GM13977 (cell line): ENCODE measurements at regions not wholly inside any gene's neighbourhood (a gene's known extent, or its start where the extent isn't known, plus 50 kb on each side); places are given as distances from the start of the nearest gene placed in this dataset.

Experiments used
- DNase-seq: peaks from one replicate; pipeline ENCODE4 v3.0.0; 2012; ENCODE audit warnings: low spot score
- CTCF ChIP-seq: IDR thresholded peaks from 2 replicates; pipeline ENCODE4 v1.5.1; 2012; ENCODE audit warnings: mild to moderate bottlenecking, control low read depth; ENCODE audit not compliant: insufficient read depth; ENCODE audit errors: extremely low read depth, missing control alignments
- in situ Hi-C: fragments of 300-500 bp; cut with MboI; formaldehyde crosslinking; loops from one replicate; pipeline ENCODE4 v1.12.0; 2022; ENCODE audit warnings: low sequenced_read_pairs, low pct_unique_long_range_greater_than_20kb, mixed read lengths, inconsistent platforms; ENCODE audit not compliant: unreplicated experiment

GRCh38 chr4:138875891-138876608, 139.5 kb upstream of the NOCT start:
- in situ Hi-C loops, result no loop called here
- no peak for DNase-seq
- TF ChIP-seq CTCF, result no peak

- DNase-seq, result no peak
- no peak for TF ChIP-seq CTCF
- in situ Hi-C loops, result no loop called here
These were observed 144.1 kb upstream of the NOCT start for GRCh38 chr4:138871555-138871875.

- peak; percentile 81 for TF ChIP-seq CTCF
- peak; percentile 60 for DNase-seq
- in situ Hi-C loops, result no loop called here
These were observed 144.6 kb upstream of the NOCT start for GRCh38 chr4:138870737-138871554.

- in situ Hi-C loops, result no loop called here
- TF ChIP-seq CTCF, result no peak
- no peak for DNase-seq
These were observed 145.9 kb upstream of the NOCT start for GRCh38 chr4:138869631-138870030.

GRCh38 chr4:138869165-138869564, 146.4 kb upstream of the NOCT start:
- no peak for DNase-seq
- in situ Hi-C loops, result no loop called here
- TF ChIP-seq CTCF, result no peak

- in situ Hi-C loops, result no loop called here
- DNase-seq, result no peak
- no peak for TF ChIP-seq CTCF
These were observed 147.0 kb upstream of the NOCT start for GRCh38 chr4:138868562-138868961.
